K562 (cell line): ENCODE measurements at regions not wholly inside any gene's neighbourhood (a gene's known extent, or its start where the extent isn't known, plus 50 kb on each side); places are given as distances from the start of the nearest gene placed in this dataset.

Source experiments
- ATAC-seq: fragments of 200-7000 bp; cut with Tn5 transposase; 3 replicates; pipeline ENCODE4 v1.9.1; 2020; ENCODE audit warnings: moderate library complexity
- BruUV-seq: library from RNA; stranded (reverse); fragments of 400-500 nt; replicated peaks from 2 replicates; lab custom pipeline; 2021; lab: Mats Ljungman, UMichigan
- CTCF ChIA-PET: fragments of 300-600 bp; formaldehyde crosslinking; extraction: SDS; loops from one replicate; lab custom pipeline; 2021; ENCODE audit warnings: low intra/inter-chr PET ratio; lab: Yijun Ruan, JAX
- POLR2A ChIA-PET: fragments of 300-600, 350-650 bp; sonication (Branson Sonifier 250); formaldehyde crosslinking; extraction: SDS; loops from one replicate; lab custom pipeline; 2021; ENCODE audit warnings: antibody characterized with exemption, inconsistent platforms; lab: Yijun Ruan, JAX
- DNase-seq, 4 experiments: peaks; one replicate each; pipeline versions ENCODE4 v3.0.0 to v3.0.0-alpha.2; 2011 to 2018; ENCODE audit warnings: low spot score in 3 of 4, mixed read lengths in 3 of 4; ENCODE audit errors: extremely low read depth in 1 of 4
- FAIRE-seq: peaks from 2 replicates; lab custom pipeline; 2011; peaks lifted over from hg19 to GRCh38; lab: Jason Lieb, UNC
- H2AFZ ChIP-seq: 2 replicates; pipeline ENCODE4 v1.6.0; 2011; ENCODE audit warnings: low read depth, low read length, control low read depth, inconsistent platforms
- H3K27ac ChIP-seq: fragments of 200-600 bp; 3 replicates; pipeline ENCODE4 v1.8.0; 2011; ENCODE audit warnings: low read depth, mild to moderate bottlenecking, control low read depth, inconsistent platforms, low read length, moderate library complexity, mixed read lengths; ENCODE audit errors: extremely low read depth
- H3K27me3 ChIP-seq, 2 experiments: fragments of 300-600 bp in 1 of 2; 2 replicates in 1 of 2; 3 replicates in 1 of 2; pipeline versions ENCODE4 v1.6.0 to v1.8.0; 2011; ENCODE audit warnings: inconsistent platforms in 2 of 2, low read length in 2 of 2, mild to moderate bottlenecking in 1 of 2, mixed read lengths in 1 of 2, moderate library complexity in 1 of 2; ENCODE audit not compliant: control insufficient read depth in 2 of 2, insufficient read depth in 2 of 2
- H3K36me3 ChIP-seq: fragments of 300-600 bp; 3 replicates; pipeline ENCODE4 v1.8.0; 2011; ENCODE audit warnings: mild to moderate bottlenecking, low read length, inconsistent platforms; ENCODE audit not compliant: control insufficient read depth, insufficient read depth
- H3K4me1 ChIP-seq, 2 experiments: fragments of 200-600 bp in 1 of 2; replicated peaks in 1 of 2; 2 replicates in 1 of 2; 3 replicates in 1 of 2; pipeline versions ENCODE4 v1.5.1 to v1.8.0; 2011; ENCODE audit warnings: inconsistent platforms in 2 of 2, low read length in 2 of 2, mild to moderate bottlenecking in 1 of 2, mixed read lengths in 1 of 2, moderate library complexity in 1 of 2; ENCODE audit not compliant: control insufficient read depth in 2 of 2, insufficient read depth in 2 of 2
- H3K4me2 ChIP-seq: 2 replicates; pipeline ENCODE4 v1.6.1; 2011; ENCODE audit warnings: low read length, control low read depth, inconsistent platforms, mixed read lengths; ENCODE audit not compliant: insufficient read depth
- H3K4me3 ChIP-seq: fragments of 200-600 bp; sonication (generic), shearing (Covaris generic); 2 replicates; pipeline ENCODE4 v1.5.1; 2016; ENCODE audit warnings: control low read depth, inconsistent platforms
- H3K79me2 ChIP-seq: fragments of 200-600 bp; 3 replicates; pipeline ENCODE4 v1.8.0; 2011; ENCODE audit warnings: low read length, inconsistent platforms; ENCODE audit not compliant: control insufficient read depth, insufficient read depth
- H3K9ac ChIP-seq, 2 experiments: 2 replicates each; pipeline versions ENCODE4 v1.6.0 to v1.6.1; 2011; ENCODE audit warnings: low read depth in 2 of 2, low read length in 2 of 2, control low read depth in 1 of 2, inconsistent platforms in 1 of 2, mild to moderate bottlenecking in 1 of 2, mixed read lengths in 1 of 2; ENCODE audit not compliant: insufficient read depth in 1 of 2
- H3K9me1 ChIP-seq: one replicate; pipeline ENCODE4 v1.6.0; 2011; ENCODE audit warnings: inconsistent platforms, mild to moderate bottlenecking, low read length, moderate library complexity; ENCODE audit not compliant: control insufficient read depth, insufficient read depth
- H3K9me3 ChIP-seq: replicated peaks from 2 replicates; pipeline ENCODE4 v1.5.1; 2011; ENCODE audit warnings: low read depth, low read length, inconsistent platforms; ENCODE audit not compliant: control insufficient read depth, insufficient read depth
- H4K20me1 ChIP-seq: replicated peaks from 2 replicates; pipeline ENCODE4 v1.6.1; 2011; ENCODE audit warnings: low read length, inconsistent platforms, mixed read lengths; ENCODE audit not compliant: control insufficient read depth, insufficient read depth
- CHD4 ChIP-seq: fragments of 200-600 bp; sonication (generic); IDR thresholded peaks from 3 replicates; pipeline ENCODE4 v1.6.1; 2012; ENCODE audit warnings: low read depth, mild to moderate bottlenecking, mixed read lengths, low read length, inconsistent platforms; ENCODE audit not compliant: insufficient read depth, insufficient replicate concordance, poor library complexity, severe bottlenecking
- FOXP1 ChIP-seq: sonication (generic); formaldehyde crosslinking; IDR thresholded peaks from 2 replicates; pipeline ENCODE4 v1.8.0; 2022; ENCODE audit warnings: mild to moderate bottlenecking, missing genetic modification reagents
- GATAD2A ChIP-seq: fragments of 450-650 bp; IDR thresholded peaks from 2 replicates; pipeline ENCODE4 v1.6.1; 2017
- SMC3 ChIP-seq: conservative IDR thresholded peaks from 2 replicates; pipeline ENCODE4 v1.6.1; 2011; ENCODE audit warnings: low read depth, low read length, improper control_type of control experiment; ENCODE audit not compliant: insufficient read depth
- WGBS: fragments of 100-300 bp; shearing (Covaris generic); methylation state at CpG from one replicate; pipeline ENCODE4 v1.1.6; 2016; ENCODE audit warnings: low coverage, mixed read lengths; ENCODE audit not compliant: insufficient coverage; ENCODE audit errors: missing lambda C conversion rate; 5-methylcytosine and 5-hydroxymethylcytosine counted together
- in situ Hi-C: fragments of 300-500 bp; cut with MboI; formaldehyde crosslinking; loops from 4 replicates; pipeline ENCODE4 v1.15.0; 2018; ENCODE audit warnings: inconsistent platforms, mixed read lengths
- intact Hi-C: fragments of 100-400 bp; cut with micrococcal nuclease; formaldehyde crosslinking; loops from 2 replicates; pipeline ENCODE4 v1.14.2; 2022
- TF ChIP-seq, protein P1 (sequence below): fragments of 450-650 bp; IDR thresholded peaks from 2 replicates; pipeline ENCODE4 v1.6.1; 2016; ENCODE audit warnings: borderline replicate concordance
- TF ChIP-seq, protein P2 (sequence below): IDR thresholded peaks from 2 replicates; pipeline ENCODE4 v1.6.1; 2016; ENCODE audit warnings: missing genetic modification characterization, missing compliant biosample characterization
- TF ChIP-seq, protein P3 (sequence below): sonication (generic); formaldehyde crosslinking; IDR thresholded peaks from 2 replicates; pipeline ENCODE4 v1.9.0; 2022; ENCODE audit warnings: mild to moderate bottlenecking, missing genetic modification reagents

DNA sequence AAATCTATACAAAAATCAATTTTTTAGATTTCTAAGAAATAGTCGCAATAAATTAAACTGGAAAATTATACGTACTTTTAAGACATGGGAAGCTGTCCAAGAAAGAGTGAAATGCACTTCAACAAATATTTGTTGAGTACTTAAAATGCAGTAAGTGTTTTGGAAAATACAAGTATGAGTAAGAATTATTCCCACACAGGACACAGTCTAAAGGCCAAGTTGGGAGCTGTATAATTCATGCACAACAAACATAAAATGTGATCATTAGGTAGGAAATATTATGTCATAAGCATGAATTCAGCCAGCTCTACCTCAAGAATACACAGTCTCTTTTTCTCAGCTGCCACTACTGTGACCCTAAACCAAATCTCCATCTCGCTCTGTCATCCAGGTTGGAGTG, 267.6 kb downstream of the CNTN3 start:
- no peaks in the 10 kb centered on the region for H3K79me2 ChIP-seq
- in situ Hi-C loops (no loop called here), intact Hi-C loops (no loop called here)
- H2AFZ ChIP-seq: no peak overlapping the region
- no peak for ATAC-seq
- CTCF ChIA-PET: no interaction called here
- no peak overlapping the region for H3K9ac ChIP-seq
- DNase-seq: no peak
- no peaks in the 10 kb centered on the region for H3K9me3 ChIP-seq
- H3K4me3 ChIP-seq: no peak overlapping the region
- no peak overlapping the region for H3K27ac ChIP-seq
- no peaks in the 10 kb centered on the region for H3K4me1 ChIP-seq
- TF ChIP-seq, protein P1, sequence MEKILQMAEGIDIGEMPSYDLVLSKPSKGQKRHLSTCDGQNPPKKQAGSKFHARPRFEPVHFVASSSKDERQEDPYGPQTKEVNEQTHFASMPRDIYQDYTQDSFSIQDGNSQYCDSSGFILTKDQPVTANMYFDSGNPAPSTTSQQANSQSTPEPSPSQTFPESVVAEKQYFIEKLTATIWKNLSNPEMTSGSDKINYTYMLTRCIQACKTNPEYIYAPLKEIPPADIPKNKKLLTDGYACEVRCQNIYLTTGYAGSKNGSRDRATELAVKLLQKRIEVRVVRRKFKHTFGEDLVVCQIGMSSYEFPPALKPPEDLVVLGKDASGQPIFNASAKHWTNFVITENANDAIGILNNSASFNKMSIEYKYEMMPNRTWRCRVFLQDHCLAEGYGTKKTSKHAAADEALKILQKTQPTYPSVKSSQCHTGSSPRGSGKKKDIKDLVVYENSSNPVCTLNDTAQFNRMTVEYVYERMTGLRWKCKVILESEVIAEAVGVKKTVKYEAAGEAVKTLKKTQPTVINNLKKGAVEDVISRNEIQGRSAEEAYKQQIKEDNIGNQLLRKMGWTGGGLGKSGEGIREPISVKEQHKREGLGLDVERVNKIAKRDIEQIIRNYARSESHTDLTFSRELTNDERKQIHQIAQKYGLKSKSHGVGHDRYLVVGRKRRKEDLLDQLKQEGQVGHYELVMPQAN: no peak
- TF ChIP-seq, protein P2, sequence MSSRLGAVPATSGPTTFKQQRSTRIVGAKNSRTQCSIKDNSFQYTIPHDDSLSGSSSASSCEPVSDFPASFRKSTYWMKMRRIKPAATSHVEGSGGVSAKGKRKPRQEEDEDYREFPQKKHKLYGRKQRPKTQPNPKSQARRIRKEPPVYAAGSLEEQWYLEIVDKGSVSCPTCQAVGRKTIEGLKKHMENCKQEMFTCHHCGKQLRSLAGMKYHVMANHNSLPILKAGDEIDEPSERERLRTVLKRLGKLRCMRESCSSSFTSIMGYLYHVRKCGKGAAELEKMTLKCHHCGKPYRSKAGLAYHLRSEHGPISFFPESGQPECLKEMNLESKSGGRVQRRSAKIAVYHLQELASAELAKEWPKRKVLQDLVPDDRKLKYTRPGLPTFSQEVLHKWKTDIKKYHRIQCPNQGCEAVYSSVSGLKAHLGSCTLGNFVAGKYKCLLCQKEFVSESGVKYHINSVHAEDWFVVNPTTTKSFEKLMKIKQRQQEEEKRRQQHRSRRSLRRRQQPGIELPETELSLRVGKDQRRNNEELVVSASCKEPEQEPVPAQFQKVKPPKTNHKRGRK (tag): no peak
- TF ChIP-seq, protein P3, sequence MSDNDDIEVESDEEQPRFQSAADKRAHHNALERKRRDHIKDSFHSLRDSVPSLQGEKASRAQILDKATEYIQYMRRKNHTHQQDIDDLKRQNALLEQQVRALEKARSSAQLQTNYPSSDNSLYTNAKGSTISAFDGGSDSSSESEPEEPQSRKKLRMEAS: no peak
- TF ChIP-seq FOXP1 (CRISPR knock-in tag) (no peak), SMC3 (no peak), CHD4 (no peak), GATAD2A (no peak)
- TF ChIP-seq, all 486 proteins: peak for 0
- no TSS peak for BruUV-seq
- no peaks in the 10 kb centered on the region for H3K9me1 ChIP-seq
- no peaks in the 10 kb centered on the region for H3K27me3 ChIP-seq
- POLR2A ChIA-PET: no interaction called here
- 0% methylated on average over 3 of the region's 3 CpGs for WGBS
- FAIRE-seq: no peak
- H3K4me2 ChIP-seq: no peak overlapping the region
- no peaks in the 10 kb centered on the region for H3K36me3 ChIP-seq
- H4K20me1 ChIP-seq: no peaks in the 10 kb centered on the region
